ENCODE measurements at regions not wholly inside any gene's neighbourhood (a gene's known extent, or its start where the extent isn't known, plus 50 kb on each side); places are given as distances from the start of the nearest gene placed in this dataset.

GRCh38 chr11:92300876-92301275 is 76.3 kb downstream of the FAT3 start:
- TF ChIP-seq, protein P1, sequence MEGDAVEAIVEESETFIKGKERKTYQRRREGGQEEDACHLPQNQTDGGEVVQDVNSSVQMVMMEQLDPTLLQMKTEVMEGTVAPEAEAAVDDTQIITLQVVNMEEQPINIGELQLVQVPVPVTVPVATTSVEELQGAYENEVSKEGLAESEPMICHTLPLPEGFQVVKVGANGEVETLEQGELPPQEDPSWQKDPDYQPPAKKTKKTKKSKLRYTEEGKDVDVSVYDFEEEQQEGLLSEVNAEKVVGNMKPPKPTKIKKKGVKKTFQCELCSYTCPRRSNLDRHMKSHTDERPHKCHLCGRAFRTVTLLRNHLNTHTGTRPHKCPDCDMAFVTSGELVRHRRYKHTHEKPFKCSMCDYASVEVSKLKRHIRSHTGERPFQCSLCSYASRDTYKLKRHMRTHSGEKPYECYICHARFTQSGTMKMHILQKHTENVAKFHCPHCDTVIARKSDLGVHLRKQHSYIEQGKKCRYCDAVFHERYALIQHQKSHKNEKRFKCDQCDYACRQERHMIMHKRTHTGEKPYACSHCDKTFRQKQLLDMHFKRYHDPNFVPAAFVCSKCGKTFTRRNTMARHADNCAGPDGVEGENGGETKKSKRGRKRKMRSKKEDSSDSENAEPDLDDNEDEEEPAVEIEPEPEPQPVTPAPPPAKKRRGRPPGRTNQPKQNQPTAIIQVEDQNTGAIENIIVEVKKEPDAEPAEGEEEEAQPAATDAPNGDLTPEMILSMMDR (optimal IDR thresholded peaks at IDR 0.05 in 1 of 3, IDR thresholded peaks at IDR 0.05 in 1 of 3, conservative IDR thresholded peaks at IDR 0.05 in 1 of 3; ENCODE audit: extremely low read depth in 1 of 3, insufficient read depth in 2 of 3, low read length in 3 of 3), result no peak
- TF ChIP-seq EZH2 (IDR thresholded peaks at IDR 0.05; ENCODE audit: low read length), result no peak

Measured in keratinocyte (primary cell).